ENCODE measurements at regions not wholly inside any gene's neighbourhood (a gene's known extent, or its start where the extent isn't known, plus 50 kb on each side); places are given as distances from the start of the nearest gene placed in this dataset.
"Not testable (repeated sequence)": the region's sequence is repeated elsewhere in the genome, so short reads cannot be mapped to it uniquely, and the experiment has no call there.

- Histone ChIP-seq H3K4me1 (ENCODE audit: control insufficient read depth, insufficient read depth, low read length, unreplicated experiment) (no peaks in the 10 kb centered on the region), H3K79me2 (ENCODE audit: control insufficient read depth, insufficient read depth, low read length, unreplicated experiment) (no peaks in the 10 kb centered on the region), H2AFZ (ENCODE audit: low read length, unreplicated experiment) (no peak overlapping the region), H3K27ac (ENCODE audit: low read depth, low read length) (no peak overlapping the region), H3K36me3 (ENCODE audit: insufficient read depth, low read length) (no peaks in the 10 kb centered on the region), H3K27me3 (ENCODE audit: insufficient read depth, low read length) (no peaks in the 10 kb centered on the region), H3K4me3 (ENCODE audit: low read depth, low read length) (no peak overlapping the region)
These were observed 248.8 kb downstream of the RMST start for GRCh38 chr12:97711392-97711791.

- Histone ChIP-seq H3K27ac (ENCODE audit: low read depth, low read length) (no peak overlapping the region), H3K79me2 (ENCODE audit: control insufficient read depth, insufficient read depth, low read length, unreplicated experiment) (no peaks in the 10 kb centered on the region), H2AFZ (ENCODE audit: low read length, unreplicated experiment) (no peak overlapping the region), H3K4me1 (ENCODE audit: control insufficient read depth, insufficient read depth, low read length, unreplicated experiment) (no peaks in the 10 kb centered on the region), H3K27me3 (ENCODE audit: insufficient read depth, low read length) (no peaks in the 10 kb centered on the region), H3K4me3 (ENCODE audit: low read depth, low read length) (no peak overlapping the region), H3K36me3 (ENCODE audit: insufficient read depth, low read length) (no peaks in the 10 kb centered on the region)
These were observed 250.7 kb downstream of the RMST start for GRCh38 chr12:97713270-97713669.

GRCh38 chr12:97714107-97714563, 251.5 kb downstream of the RMST start:
- Histone ChIP-seq H3K79me2 (ENCODE audit: control insufficient read depth, insufficient read depth, low read length, unreplicated experiment) (no peaks in the 10 kb centered on the region), H3K27ac (ENCODE audit: low read depth, low read length) (no peak overlapping the region), H3K27me3 (ENCODE audit: insufficient read depth, low read length) (no peaks in the 10 kb centered on the region), H2AFZ (ENCODE audit: low read length, unreplicated experiment) (no peak overlapping the region), H3K4me3 (ENCODE audit: low read depth, low read length) (no peak overlapping the region), H3K4me1 (ENCODE audit: control insufficient read depth, insufficient read depth, low read length, unreplicated experiment) (no peaks in the 10 kb centered on the region), H3K36me3 (ENCODE audit: insufficient read depth, low read length) (no peaks in the 10 kb centered on the region)

GRCh38 chr12:97716356-97716755, 253.8 kb downstream of the RMST start:
- no peaks in the 10 kb centered on the region for H3K4me1 ChIP-seq (ENCODE audit: control insufficient read depth, insufficient read depth, low read length, unreplicated experiment)
- no peaks in the 10 kb centered on the region for H3K79me2 ChIP-seq (ENCODE audit: control insufficient read depth, insufficient read depth, low read length, unreplicated experiment)
- H3K36me3 ChIP-seq (ENCODE audit: insufficient read depth, low read length): no peaks in the 10 kb centered on the region
- no peak overlapping the region for H2AFZ ChIP-seq (ENCODE audit: low read length, unreplicated experiment)
- no peak overlapping the region for H3K4me3 ChIP-seq (ENCODE audit: low read depth, low read length)
- no peak overlapping the region for H3K27ac ChIP-seq (ENCODE audit: low read depth, low read length)
- H3K27me3 ChIP-seq (ENCODE audit: insufficient read depth, low read length): no peaks in the 10 kb centered on the region

- H3K27me3 ChIP-seq (ENCODE audit: insufficient read depth, low read length); H3K27ac ChIP-seq (ENCODE audit: low read depth, low read length); H3K4me1 ChIP-seq (ENCODE audit: control insufficient read depth, insufficient read depth, low read length, unreplicated experiment); H3K79me2 ChIP-seq (ENCODE audit: control insufficient read depth, insufficient read depth, low read length, unreplicated experiment); H3K36me3 ChIP-seq (ENCODE audit: insufficient read depth, low read length); H2AFZ ChIP-seq (ENCODE audit: low read length, unreplicated experiment); H3K4me3 ChIP-seq (ENCODE audit: low read depth, low read length): not testable (repeated sequence)
These were observed 261.2 kb downstream of the RMST start for GRCh38 chr12:97723801-97724200.

- no peaks in the 10 kb centered on the region for H3K27me3 ChIP-seq (ENCODE audit: insufficient read depth, low read length)
- no peak overlapping the region for H3K27ac ChIP-seq (ENCODE audit: low read depth, low read length)
These were observed 282.9 kb downstream of the RMST start for GRCh38 chr12:97745406-97746101.

GRCh38 chr12:97748298-97748697, 285.7 kb downstream of the RMST start:
- Histone ChIP-seq H3K36me3 (ENCODE audit: insufficient read depth, low read length) (no peaks in the 10 kb centered on the region), H3K4me1 (ENCODE audit: control insufficient read depth, insufficient read depth, low read length, unreplicated experiment) (no peaks in the 10 kb centered on the region), H3K27me3 (ENCODE audit: insufficient read depth, low read length) (no peaks in the 10 kb centered on the region), H3K27ac (ENCODE audit: low read depth, low read length) (no peak overlapping the region), H2AFZ (ENCODE audit: low read length, unreplicated experiment) (no peak overlapping the region), H3K4me3 (ENCODE audit: low read depth, low read length) (no peak overlapping the region), H3K79me2 (ENCODE audit: control insufficient read depth, insufficient read depth, low read length, unreplicated experiment) (no peaks in the 10 kb centered on the region)

More at GRCh38 chr12:97745406-97746101, 282.9 kb downstream of the RMST start:
- no peak overlapping the region for H3K4me3 ChIP-seq (ENCODE audit: low read depth, low read length)
- no peaks in the 10 kb centered on the region for H3K79me2 ChIP-seq (ENCODE audit: control insufficient read depth, insufficient read depth, low read length, unreplicated experiment)
- no peaks in the 10 kb centered on the region for H3K4me1 ChIP-seq (ENCODE audit: control insufficient read depth, insufficient read depth, low read length, unreplicated experiment)
- no peaks in the 10 kb centered on the region for H3K36me3 ChIP-seq (ENCODE audit: insufficient read depth, low read length)
- H2AFZ ChIP-seq (ENCODE audit: low read length, unreplicated experiment): no peak overlapping the region

- no peaks in the 10 kb centered on the region for H3K4me1 ChIP-seq (ENCODE audit: control insufficient read depth, insufficient read depth, low read length, unreplicated experiment)
- H3K27ac ChIP-seq (ENCODE audit: low read depth, low read length): no peak overlapping the region
- no peaks in the 10 kb centered on the region for H3K36me3 ChIP-seq (ENCODE audit: insufficient read depth, low read length)
- no peaks in the 10 kb centered on the region for H3K79me2 ChIP-seq (ENCODE audit: control insufficient read depth, insufficient read depth, low read length, unreplicated experiment)
- no peak overlapping the region for H2AFZ ChIP-seq (ENCODE audit: low read length, unreplicated experiment)
- H3K27me3 ChIP-seq (ENCODE audit: insufficient read depth, low read length): no peaks in the 10 kb centered on the region
- H3K4me3 ChIP-seq (ENCODE audit: low read depth, low read length): no peak overlapping the region
These were observed 289.1 kb downstream of the RMST start for GRCh38 chr12:97751704-97752103.

GRCh38 chr12:97752129-97752528, 289.5 kb downstream of the RMST start:
- Histone ChIP-seq H3K27me3 (ENCODE audit: insufficient read depth, low read length) (no peaks in the 10 kb centered on the region), H3K4me1 (ENCODE audit: control insufficient read depth, insufficient read depth, low read length, unreplicated experiment) (no peaks in the 10 kb centered on the region), H3K79me2 (ENCODE audit: control insufficient read depth, insufficient read depth, low read length, unreplicated experiment) (no peaks in the 10 kb centered on the region), H3K27ac (ENCODE audit: low read depth, low read length) (no peak overlapping the region), H2AFZ (ENCODE audit: low read length, unreplicated experiment) (no peak overlapping the region), H3K4me3 (ENCODE audit: low read depth, low read length) (no peak overlapping the region), H3K36me3 (ENCODE audit: insufficient read depth, low read length) (no peaks in the 10 kb centered on the region)

- no peaks in the 10 kb centered on the region for H3K79me2 ChIP-seq (ENCODE audit: control insufficient read depth, insufficient read depth, low read length, unreplicated experiment)
- H3K4me1 ChIP-seq (ENCODE audit: control insufficient read depth, insufficient read depth, low read length, unreplicated experiment): no peaks in the 10 kb centered on the region
- no peak overlapping the region for H3K4me3 ChIP-seq (ENCODE audit: low read depth, low read length)
- H3K36me3 ChIP-seq (ENCODE audit: insufficient read depth, low read length): no peaks in the 10 kb centered on the region
- no peak overlapping the region for H2AFZ ChIP-seq (ENCODE audit: low read length, unreplicated experiment)
- no peak overlapping the region for H3K27ac ChIP-seq (ENCODE audit: low read depth, low read length)
- no peaks in the 10 kb centered on the region for H3K27me3 ChIP-seq (ENCODE audit: insufficient read depth, low read length)
These were observed 290.7 kb downstream of the RMST start for GRCh38 chr12:97753332-97753731.

- H3K27ac ChIP-seq (ENCODE audit: low read depth, low read length): no peak overlapping the region
- no peaks in the 10 kb centered on the region for H3K4me1 ChIP-seq (ENCODE audit: control insufficient read depth, insufficient read depth, low read length, unreplicated experiment)
These were observed 291.7 kb downstream of the RMST start for GRCh38 chr12:97754306-97754705.

More at GRCh38 chr12:97754306-97754705, 291.7 kb downstream of the RMST start:
- H3K36me3 ChIP-seq (ENCODE audit: insufficient read depth, low read length): no peaks in the 10 kb centered on the region
- no peaks in the 10 kb centered on the region for H3K27me3 ChIP-seq (ENCODE audit: insufficient read depth, low read length)
- H3K4me3 ChIP-seq (ENCODE audit: low read depth, low read length): no peak overlapping the region
- no peaks in the 10 kb centered on the region for H3K79me2 ChIP-seq (ENCODE audit: control insufficient read depth, insufficient read depth, low read length, unreplicated experiment)
- no peak overlapping the region for H2AFZ ChIP-seq (ENCODE audit: low read length, unreplicated experiment)
